ENCODE measurements at regions not wholly inside any gene's neighbourhood (a gene's known extent, or its start where the extent isn't known, plus 50 kb on each side); places are given as distances from the start of the nearest gene placed in this dataset.

GRCh38 chr5:89218364-89218763, 335.4 kb upstream of the MEF2C start:
- TF ChIP-seq POLR2A (IDR thresholded peaks at IDR 0.05; ENCODE audit: low read depth, low read length): no peak
- no peak for TF ChIP-seq SMC3 (IDR thresholded peaks at IDR 0.05; ENCODE audit: low read depth, low read length)
- no peak for TF ChIP-seq CTCF (conservative IDR thresholded peaks at IDR 0.05; ENCODE audit: low read depth, low read length)
- TF ChIP-seq FOS (IDR thresholded peaks at IDR 0.05; ENCODE audit: low read depth, low read length): no peak
- no peak for TF ChIP-seq BHLHE40 (IDR thresholded peaks at IDR 0.05; ENCODE audit: low read depth, low read length)
- no peak for TF ChIP-seq RAD21 (IDR thresholded peaks at IDR 0.05; ENCODE audit: low read length)
- TF ChIP-seq CHD1 (IDR thresholded peaks at IDR 0.05; ENCODE audit: low read depth, low read length): no peak
- TF ChIP-seq CEBPB (IDR thresholded peaks at IDR 0.05; ENCODE audit: low read depth, low read length): no peak
- no peak for TF ChIP-seq USF2 (IDR thresholded peaks at IDR 0.05; ENCODE audit: low read depth, low read length)
- TF ChIP-seq MXI1 (IDR thresholded peaks at IDR 0.05; ENCODE audit: borderline replicate concordance, low read depth, low read length): no peak
- TF ChIP-seq ELK1 (IDR thresholded peaks at IDR 0.05; ENCODE audit: borderline replicate concordance, low read depth, low read length): no peak
- TF ChIP-seq RCOR1 (IDR thresholded peaks at IDR 0.05; ENCODE audit: insufficient replicate concordance, low read length): no peak
- TF ChIP-seq MAZ (IDR thresholded peaks at IDR 0.05; ENCODE audit: borderline replicate concordance, low read depth, low read length): no peak
- no peak for TF ChIP-seq MAFK (IDR thresholded peaks at IDR 0.05; ENCODE audit: low read depth, low read length)
